ENCODE measurements at regions not wholly inside any gene's neighbourhood (a gene's known extent, or its start where the extent isn't known, plus 50 kb on each side); places are given as distances from the start of the nearest gene placed in this dataset.
"Not testable (repeated sequence)": the region's sequence is repeated elsewhere in the genome, so short reads cannot be mapped to it uniquely, and the experiment has no call there.

GRCh38 chr10:38209332-38209731, 115.2 kb downstream of the ZNF37A start:
- no peak for DNase-seq (ENCODE audit: extremely low read depth, insufficient read length)
- no peaks in the 10 kb centered on the region for H3K27me3 ChIP-seq (replicated peaks; ENCODE audit: control insufficient read depth, insufficient read depth, low read length)
- no peak for TF ChIP-seq CTCF (IDR thresholded peaks at IDR 0.05; ENCODE audit: insufficient read depth, low read length, poor library complexity, severe bottlenecking)
- H3K4me3 ChIP-seq (replicated peaks; ENCODE audit: low read depth, low read length), result no peak overlapping the region
- H3K36me3 ChIP-seq (ENCODE audit: control insufficient read depth, insufficient read depth, low read length), result no peaks in the 10 kb centered on the region

- not testable (repeated sequence) for H3K4me3 ChIP-seq (replicated peaks; ENCODE audit: low read depth, low read length); DNase-seq (ENCODE audit: extremely low read depth, insufficient read length); H3K27me3 ChIP-seq (replicated peaks; ENCODE audit: control insufficient read depth, insufficient read depth, low read length); H3K36me3 ChIP-seq (ENCODE audit: control insufficient read depth, insufficient read depth, low read length)
Measured at GRCh38 chr10:38209748-38210147, 115.6 kb downstream of the ZNF37A start.

GRCh38 chr10:38212460-38212859, 118.3 kb downstream of the ZNF37A start:
- Histone ChIP-seq H3K27me3 (replicated peaks; ENCODE audit: control insufficient read depth, insufficient read depth, low read length) (no peaks in the 10 kb centered on the region), H3K4me3 (replicated peaks; ENCODE audit: low read depth, low read length) (no peak overlapping the region), H3K36me3 (ENCODE audit: control insufficient read depth, insufficient read depth, low read length) (no peaks in the 10 kb centered on the region)
- no peak for TF ChIP-seq CTCF (IDR thresholded peaks at IDR 0.05; ENCODE audit: insufficient read depth, low read length, poor library complexity, severe bottlenecking)
- no peak for DNase-seq (ENCODE audit: extremely low read depth, insufficient read length)

GRCh38 chr10:38226385-38226784, 132.2 kb downstream of the ZNF37A start:
- Histone ChIP-seq H3K4me3 (replicated peaks; ENCODE audit: low read depth, low read length) (no peak overlapping the region), H3K36me3 (ENCODE audit: control insufficient read depth, insufficient read depth, low read length) (no peaks in the 10 kb centered on the region)
- TF ChIP-seq CTCF (IDR thresholded peaks at IDR 0.05; ENCODE audit: insufficient read depth, low read length, poor library complexity, severe bottlenecking), result no peak

GRCh38 chr10:38228394-38228793, 134.3 kb downstream of the ZNF37A start:
- no peaks in the 10 kb centered on the region for H3K36me3 ChIP-seq (ENCODE audit: control insufficient read depth, insufficient read depth, low read length)
- no peaks in the 10 kb centered on the region for H3K27me3 ChIP-seq (replicated peaks; ENCODE audit: control insufficient read depth, insufficient read depth, low read length)
- no peak for DNase-seq (ENCODE audit: extremely low read depth, insufficient read length)
- TF ChIP-seq CTCF (IDR thresholded peaks at IDR 0.05; ENCODE audit: insufficient read depth, low read length, poor library complexity, severe bottlenecking), result no peak
- no peak overlapping the region for H3K4me3 ChIP-seq (replicated peaks; ENCODE audit: low read depth, low read length)

More at GRCh38 chr10:38226385-38226784, 132.2 kb downstream of the ZNF37A start:
- no peaks in the 10 kb centered on the region for H3K27me3 ChIP-seq (replicated peaks; ENCODE audit: control insufficient read depth, insufficient read depth, low read length)
- no peak for DNase-seq (ENCODE audit: extremely low read depth, insufficient read length)

- H3K4me3 ChIP-seq (replicated peaks; ENCODE audit: low read depth, low read length); H3K27me3 ChIP-seq (replicated peaks; ENCODE audit: control insufficient read depth, insufficient read depth, low read length): not testable (repeated sequence)
Measured at GRCh38 chr10:38238479-38238878, 144.3 kb downstream of the ZNF37A start.

GRCh38 chr10:38242061-38242649, 148.0 kb downstream of the ZNF37A start:
- DNase-seq (ENCODE audit: extremely low read depth, insufficient read length); H3K4me3 ChIP-seq (replicated peaks; ENCODE audit: low read depth, low read length); H3K36me3 ChIP-seq (ENCODE audit: control insufficient read depth, insufficient read depth, low read length); H3K27me3 ChIP-seq (replicated peaks; ENCODE audit: control insufficient read depth, insufficient read depth, low read length): not testable (repeated sequence)

More at GRCh38 chr10:38238479-38238878, 144.3 kb downstream of the ZNF37A start:
- not testable (repeated sequence) for DNase-seq (ENCODE audit: extremely low read depth, insufficient read length); H3K36me3 ChIP-seq (ENCODE audit: control insufficient read depth, insufficient read depth, low read length)

GRCh38 chr10:38248113-38248512, 154.0 kb downstream of the ZNF37A start:
- not testable (repeated sequence) for DNase-seq (ENCODE audit: extremely low read depth, insufficient read length); H3K4me3 ChIP-seq (replicated peaks; ENCODE audit: low read depth, low read length); H3K36me3 ChIP-seq (ENCODE audit: control insufficient read depth, insufficient read depth, low read length)

GRCh38 chr10:38252551-38252950, 158.4 kb downstream of the ZNF37A start:
- not testable (repeated sequence) for H3K4me3 ChIP-seq (replicated peaks; ENCODE audit: low read depth, low read length); DNase-seq (ENCODE audit: extremely low read depth, insufficient read length); H3K27me3 ChIP-seq (replicated peaks; ENCODE audit: control insufficient read depth, insufficient read depth, low read length); H3K36me3 ChIP-seq (ENCODE audit: control insufficient read depth, insufficient read depth, low read length)

More at GRCh38 chr10:38248113-38248512, 154.0 kb downstream of the ZNF37A start:
- not testable (repeated sequence) for H3K27me3 ChIP-seq (replicated peaks; ENCODE audit: control insufficient read depth, insufficient read depth, low read length)

- H3K4me3 ChIP-seq (replicated peaks; ENCODE audit: low read depth, low read length); H3K27me3 ChIP-seq (replicated peaks; ENCODE audit: control insufficient read depth, insufficient read depth, low read length); DNase-seq (ENCODE audit: extremely low read depth, insufficient read length); H3K36me3 ChIP-seq (ENCODE audit: control insufficient read depth, insufficient read depth, low read length): not testable (repeated sequence)
Measured at GRCh38 chr10:38267555-38267954, 173.4 kb downstream of the ZNF37A start.

Measured in GM06990 (cell line).